IMR-90 (cell line): ENCODE measurements at regions not wholly inside any gene's neighbourhood (a gene's known extent, or its start where the extent isn't known, plus 50 kb on each side); places are given as distances from the start of the nearest gene placed in this dataset.

Source experiments
- ATAC-seq: fragments of 200-7000 bp; cut with Tn5 transposase; 2 replicates; pipeline ENCODE4 v1.9.1; 2020; ENCODE audit warnings: low read depth, mild to moderate bottlenecking, moderate library complexity
- BruUV-seq: library from RNA; stranded (reverse); fragments of 400-500 nt; replicated peaks from 2 replicates; lab custom pipeline; 2021; lab: Mats Ljungman, UMichigan
- CTCF ChIA-PET: fragments of 300-600 bp; formaldehyde crosslinking; extraction: SDS; loops from one replicate; lab custom pipeline; 2021; ENCODE audit warnings: antibody characterized with exemption; lab: Yijun Ruan, JAX
- POLR2A ChIA-PET: fragments of 300-600 bp; sonication (Branson Sonifier 250); formaldehyde crosslinking; loops from one replicate; lab custom pipeline; 2022; ENCODE audit warnings: antibody characterized with exemption; ENCODE audit not compliant: unreplicated experiment; lab: Charles Lee
- DNase-seq: peaks from one replicate; pipeline ENCODE4 v3.0.0; 2013
- H2AFZ ChIP-seq: replicated peaks from 2 replicates; pipeline ENCODE3; 2013; ENCODE audit warnings: low read length, mild to moderate bottlenecking; ENCODE audit not compliant: poor library complexity
- H2AK5ac ChIP-seq: 2 replicates; pipeline ENCODE4 v1.6.1; 2013; ENCODE audit warnings: low read depth, low read length, inconsistent platforms
- H2AK9ac ChIP-seq: replicated peaks from 2 replicates; pipeline ENCODE3; 2013; ENCODE audit warnings: mild to moderate bottlenecking, low read depth, low read length, moderate library complexity; ENCODE audit not compliant: poor library complexity
- H2BK120ac ChIP-seq: 2 replicates; pipeline ENCODE4 v1.6.1; 2013; ENCODE audit warnings: low read depth, low read length, inconsistent platforms
- H2BK15ac ChIP-seq: 3 replicates; pipeline ENCODE4 v1.6.1; 2013; ENCODE audit warnings: low read depth, low read length, inconsistent platforms
- H2BK20ac ChIP-seq: 2 replicates; pipeline ENCODE4 v1.6.1; 2013; ENCODE audit warnings: low read depth, mild to moderate bottlenecking, inconsistent platforms, low read length, moderate library complexity
- H2BK5ac ChIP-seq: 2 replicates; pipeline ENCODE4 v1.6.1; 2013; ENCODE audit warnings: mild to moderate bottlenecking, low read depth, low read length, inconsistent platforms; ENCODE audit not compliant: poor library complexity, severe bottlenecking
- H3K14ac ChIP-seq: replicated peaks from 2 replicates; pipeline ENCODE4 v1.6.1; 2013; ENCODE audit warnings: low read depth, low read length, inconsistent platforms
- H3K18ac ChIP-seq: 2 replicates; pipeline ENCODE4 v1.6.1; 2013; ENCODE audit warnings: low read depth, low read length, control low read depth
- H3K23ac ChIP-seq: 2 replicates; pipeline ENCODE4 v1.6.1; 2013; ENCODE audit warnings: low read depth, low read length, inconsistent platforms
- H3K27ac ChIP-seq: 2 replicates; pipeline ENCODE4 v1.5.1; 2013; ENCODE audit warnings: mild to moderate bottlenecking, control low read depth, low read length; ENCODE audit not compliant: insufficient read depth
- H3K27me3 ChIP-seq: 2 replicates; pipeline ENCODE4 v1.6.1; 2013; ENCODE audit warnings: low read length; ENCODE audit not compliant: control insufficient read depth, insufficient read depth
- H3K36me3 ChIP-seq: 2 replicates; pipeline ENCODE4 v1.6.1; 2013; ENCODE audit warnings: low read length, mixed read lengths; ENCODE audit not compliant: control insufficient read depth, insufficient read depth
- H3K4ac ChIP-seq: 2 replicates; pipeline ENCODE4 v1.6.1; 2013; ENCODE audit warnings: low read depth, low read length, inconsistent platforms
- H3K4me1 ChIP-seq: 2 replicates; pipeline ENCODE4 v1.6.1; 2013; ENCODE audit warnings: low read length, mixed read lengths; ENCODE audit not compliant: control insufficient read depth, insufficient read depth
- H3K4me2 ChIP-seq: 2 replicates; pipeline ENCODE4 v1.6.1; 2013; ENCODE audit warnings: low read depth, mild to moderate bottlenecking, control low read depth, low read length, moderate library complexity
- H3K4me3 ChIP-seq: 2 replicates; pipeline ENCODE4 v1.5.1; 2013; ENCODE audit warnings: low read depth, mild to moderate bottlenecking, control low read depth, low read length, moderate library complexity; ENCODE audit not compliant: insufficient read depth
- H3K56ac ChIP-seq: 2 replicates; pipeline ENCODE4 v1.6.1; 2013; ENCODE audit warnings: low read length, inconsistent platforms; ENCODE audit not compliant: insufficient read depth; ENCODE audit errors: extremely low read depth
- H3K79me1 ChIP-seq, 2 experiments: 2 replicates each; pipeline ENCODE4 v1.6.1; 2013; ENCODE audit warnings: low read length in 2 of 2, inconsistent platforms in 1 of 2, low read depth in 1 of 2
- H3K9ac ChIP-seq: 2 replicates; pipeline ENCODE4 v1.6.1; 2013; ENCODE audit warnings: low read depth, low read length, control low read depth
- H3K9me1 ChIP-seq: 2 replicates; pipeline ENCODE4 v1.6.1; 2013; ENCODE audit warnings: low read length, inconsistent platforms; ENCODE audit not compliant: insufficient read depth
- H3K9me3 ChIP-seq: 2 replicates; pipeline ENCODE4 v1.6.1; 2013; ENCODE audit warnings: low read length; ENCODE audit not compliant: control insufficient read depth, insufficient read depth
- H4K20me1 ChIP-seq: 2 replicates; pipeline ENCODE4 v1.6.1; 2013; ENCODE audit warnings: low read length, inconsistent platforms; ENCODE audit not compliant: insufficient read depth
- H4K5ac ChIP-seq: 2 replicates; pipeline ENCODE4 v1.6.1; 2013; ENCODE audit warnings: mild to moderate bottlenecking, low read depth, low read length, control low read depth
- H4K8ac ChIP-seq, 2 experiments: 2 replicates each; pipeline ENCODE4 v1.6.1; 2013; ENCODE audit warnings: low read depth in 2 of 2, low read length in 2 of 2, control low read depth in 1 of 2, inconsistent platforms in 1 of 2
- H4K91ac ChIP-seq: 2 replicates; pipeline ENCODE4 v1.6.1; 2013; ENCODE audit warnings: low read depth, low read length, inconsistent platforms; ENCODE audit not compliant: insufficient read depth
- BHLHE40 ChIP-seq: fragments of 150-350 bp; IDR thresholded peaks from 2 replicates; pipeline ENCODE4 v1.6.1; 2016; ENCODE audit warnings: mild to moderate bottlenecking, low read depth, low read length
- CEBPB ChIP-seq: IDR thresholded peaks from 2 replicates; pipeline ENCODE4 v1.6.1; 2012; ENCODE audit warnings: low read depth, low read length, improper control_type of control experiment
- FOS ChIP-seq: fragments of 150-350 bp; IDR thresholded peaks from 2 replicates; pipeline ENCODE4 v1.6.1; 2016; ENCODE audit warnings: low read depth, low read length
- MAFK ChIP-seq: IDR thresholded peaks from 2 replicates; pipeline ENCODE4 v1.6.1; 2012; ENCODE audit warnings: low read depth, low read length, improper control_type of control experiment
- NFE2L2 ChIP-seq: fragments of 150-350 bp; IDR thresholded peaks from 2 replicates; pipeline ENCODE4 v1.6.1; 2016; ENCODE audit warnings: low read depth, mild to moderate bottlenecking, low read length
- POLR2A ChIP-seq: IDR thresholded peaks from 2 replicates; pipeline ENCODE4 v1.6.1; 2012; ENCODE audit warnings: mild to moderate bottlenecking, low read depth, low read length
- RAD21 ChIP-seq: IDR thresholded peaks from 2 replicates; pipeline ENCODE4 v1.6.1; 2012; ENCODE audit warnings: low read length, improper control_type of control experiment
- SMC3 ChIP-seq: fragments of 150-350 bp; IDR thresholded peaks from 2 replicates; pipeline ENCODE4 v1.6.1; 2016; ENCODE audit warnings: low read depth, mild to moderate bottlenecking, antibody characterized with exemption, low read length, moderate library complexity
- WGBS, 2 experiments: methylation state at CpG; one replicate each; pipeline versions ENCODE4 v1.1.5 to v1.1.7; 2013; ENCODE audit warnings: missing lambda C conversion rate in 2 of 2; ENCODE audit not compliant: insufficient read length in 1 of 2; ENCODE audit errors: extremely low coverage in 2 of 2; 5-methylcytosine and 5-hydroxymethylcytosine counted together
- dilution Hi-C: fragments of 300-500 bp; cut with HindIII; formaldehyde crosslinking; loops from one replicate; pipeline ENCODE4 v1.14.3; 2018; ENCODE audit warnings: low sequenced_read_pairs; ENCODE audit not compliant: unreplicated experiment
- in situ Hi-C: fragments of 300-500 bp; cut with MboI; formaldehyde crosslinking; loops from 3 replicates; pipeline ENCODE4 v1.14.3; 2019; ENCODE audit warnings: low sequenced_read_pairs, inconsistent platforms, mixed read lengths
- intact Hi-C: fragments of 100-400 bp; cut with micrococcal nuclease; formaldehyde crosslinking; loops from 2 replicates; pipeline ENCODE4 v1.10.0; 2022

DNA sequence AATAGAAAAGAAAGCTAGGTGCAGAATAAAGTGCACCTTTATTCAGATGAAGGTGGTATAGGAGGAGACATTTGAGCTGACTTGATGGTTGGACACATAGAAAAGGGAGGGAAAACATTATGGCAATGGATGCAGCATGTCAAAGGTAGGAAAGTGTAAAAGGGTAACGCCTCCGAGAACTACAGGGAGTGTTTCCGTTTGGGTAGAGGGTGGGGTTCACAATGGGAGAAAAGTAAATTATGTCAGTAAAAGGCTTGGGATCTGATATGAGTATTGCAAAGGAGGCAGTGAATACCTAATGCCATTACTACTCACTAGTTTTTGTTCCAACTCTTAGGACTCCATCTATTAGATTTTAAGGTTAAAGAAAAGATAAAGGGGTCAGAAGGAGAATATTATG, 59.5 kb downstream of the FAT3 start:
- Histone ChIP-seq H2AK9ac (no peak overlapping the region), H2BK15ac (no peak overlapping the region), H3K9ac (no peak overlapping the region), H2BK120ac (no peak overlapping the region), H3K56ac (no peak overlapping the region), H4K5ac (no peak overlapping the region), H3K79me1 (no peaks in the 10 kb centered on the region), H3K36me3 (no peaks in the 10 kb centered on the region), H3K27me3 (no peaks in the 10 kb centered on the region), H2AFZ (no peak overlapping the region), H4K20me1 (no peaks in the 10 kb centered on the region), H3K4ac (no peak overlapping the region), H3K9me3 (no peaks in the 10 kb centered on the region), H3K14ac (no peak overlapping the region), H3K27ac (no peak overlapping the region), H2BK20ac (no peak overlapping the region), H3K4me3 (no peak overlapping the region), H4K91ac (no peak overlapping the region), H4K8ac (no peak overlapping the region), H3K23ac (no peak overlapping the region), H3K18ac (no peak overlapping the region), H2BK5ac (no peak overlapping the region), H3K4me1 (no peaks in the 10 kb centered on the region), H2AK5ac (no peak overlapping the region), H3K4me2 (no peak overlapping the region), H3K9me1 (no peaks in the 10 kb centered on the region)
- ATAC-seq, result no peak
- dilution Hi-C loops (no loop called here), in situ Hi-C loops (no loop called here), intact Hi-C loops (no loop called here)
- POLR2A ChIA-PET, result no interaction called here
- no CpG with 5 or more reads among the region's 3 CpGs for WGBS, 2 experiments
- no peak for DNase-seq
- CTCF ChIA-PET, result no interaction called here
- TF ChIP-seq BHLHE40 (no peak), MAFK (no peak), NFE2L2 (no peak), SMC3 (no peak), POLR2A (no peak), FOS (no peak), CEBPB (no peak), RAD21 (no peak)
- BruUV-seq, result no TSS peak
